Activated CD4-positive, alpha-beta T cell treated with anti-CD3 and anti-CD28 coated beads, Interleukin-2, amount 50 U/mL, for 48 hours (primary cell): ENCODE measurements at regions not wholly inside any gene's neighbourhood (a gene's known extent, or its start where the extent isn't known, plus 50 kb on each side); places are given as distances from the start of the nearest gene placed in this dataset.

ENCODE experiments used
- DNase-seq, 2 experiments: peaks; one replicate each; pipeline ENCODE4 v3.0.0-alpha.2; 2020

DNA sequence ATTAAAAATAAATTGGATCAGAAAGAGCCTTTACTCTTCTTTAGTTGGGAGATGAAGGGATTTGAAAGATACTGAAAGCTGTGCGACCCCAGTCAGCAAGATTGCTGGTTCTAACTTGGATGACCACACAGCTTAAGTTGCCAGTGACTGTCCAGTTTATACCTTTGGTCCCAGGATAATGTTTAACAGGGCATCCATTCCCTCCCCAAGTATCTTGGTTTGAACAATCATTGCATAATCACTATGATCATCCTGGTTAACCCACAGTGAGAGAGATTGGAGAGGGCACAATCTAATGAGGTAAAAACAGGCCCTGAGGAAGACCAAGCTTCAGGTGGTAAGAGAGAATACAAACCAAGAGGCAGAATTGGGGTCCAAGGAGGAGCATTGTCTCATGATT, 798.3 kb downstream of the MAFB start:
- no peak for DNase-seq

DNA sequence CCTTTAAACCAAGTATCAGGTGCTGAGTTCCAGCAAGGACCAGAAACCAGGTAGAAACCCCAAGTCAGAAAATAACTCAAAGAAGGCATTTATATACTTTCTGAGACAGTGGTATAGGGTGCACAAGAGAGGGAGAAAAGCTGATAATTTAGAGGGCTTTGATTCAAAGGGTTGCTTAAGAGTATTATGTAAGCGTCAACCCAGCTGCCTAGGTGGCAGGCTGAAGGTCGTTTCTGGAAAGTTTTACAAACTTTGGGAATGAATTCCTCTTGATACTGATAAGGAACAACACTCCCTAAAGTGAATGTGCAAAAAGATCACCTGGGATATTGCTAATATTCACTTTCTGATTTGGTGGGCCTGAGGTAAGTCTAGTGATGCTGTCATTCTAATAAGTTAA, 800.7 kb downstream of the MAFB start:
- no peak for DNase-seq

DNA sequence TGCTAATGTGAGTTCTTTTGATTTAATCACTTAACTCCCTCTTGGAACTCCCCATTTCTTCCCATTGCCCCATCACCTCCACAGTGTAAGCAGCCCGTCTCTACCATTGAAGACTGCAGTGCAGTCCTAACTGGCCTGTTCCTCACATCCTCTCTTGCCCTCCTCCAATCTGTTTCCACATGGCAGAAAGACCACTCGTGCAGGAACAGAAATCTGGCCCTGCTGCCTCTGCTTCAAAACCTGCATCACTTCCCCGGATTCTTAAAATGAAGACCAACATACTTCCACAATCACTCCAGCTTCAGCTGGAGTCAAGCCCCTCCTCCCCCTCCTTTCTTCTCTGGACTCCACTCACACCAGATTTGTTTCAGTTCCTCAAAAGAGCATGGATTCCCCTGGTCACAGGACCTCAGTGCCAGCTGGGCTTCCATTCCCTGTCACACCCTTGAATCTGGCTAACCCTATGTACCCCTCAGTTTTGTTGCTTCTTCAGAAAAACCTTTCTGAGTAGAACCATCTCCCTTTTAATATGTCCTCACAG, 802.3 kb downstream of the MAFB start:
- no peak for DNase-seq

DNA sequence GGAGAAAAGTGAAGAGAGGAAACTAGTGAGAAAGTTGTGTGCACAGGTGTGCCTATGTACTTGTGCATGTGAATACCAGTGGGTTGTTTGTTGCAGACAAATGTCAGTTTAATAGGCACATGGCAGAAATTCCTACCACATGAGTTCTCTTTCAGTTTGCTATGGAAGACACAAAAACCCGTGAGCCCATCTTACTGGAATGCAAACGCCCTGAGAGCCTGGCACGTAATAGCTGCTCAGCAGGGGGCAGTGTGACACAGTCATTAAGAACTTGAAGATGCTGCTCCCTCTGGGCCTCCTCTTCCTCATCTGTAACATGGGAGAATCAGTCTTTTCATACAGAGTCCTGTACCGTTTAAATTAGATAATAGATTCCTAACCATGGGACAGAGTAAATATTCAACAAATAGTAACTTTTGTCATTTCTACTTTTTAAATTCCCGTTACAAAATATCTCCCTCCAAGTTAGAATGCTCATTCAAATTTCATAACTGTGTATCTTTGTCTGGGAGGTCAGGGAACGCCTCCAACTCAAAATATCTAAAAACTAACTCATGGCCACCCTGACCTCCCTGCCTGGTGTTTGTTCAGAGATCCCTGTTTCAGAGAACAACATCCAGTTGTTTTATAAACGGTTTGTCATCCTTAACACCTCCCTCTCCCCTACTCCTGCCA, 802.9 kb downstream of the MAFB start:
- peak; percentile 12 to 15 for DNase-seq

DNA sequence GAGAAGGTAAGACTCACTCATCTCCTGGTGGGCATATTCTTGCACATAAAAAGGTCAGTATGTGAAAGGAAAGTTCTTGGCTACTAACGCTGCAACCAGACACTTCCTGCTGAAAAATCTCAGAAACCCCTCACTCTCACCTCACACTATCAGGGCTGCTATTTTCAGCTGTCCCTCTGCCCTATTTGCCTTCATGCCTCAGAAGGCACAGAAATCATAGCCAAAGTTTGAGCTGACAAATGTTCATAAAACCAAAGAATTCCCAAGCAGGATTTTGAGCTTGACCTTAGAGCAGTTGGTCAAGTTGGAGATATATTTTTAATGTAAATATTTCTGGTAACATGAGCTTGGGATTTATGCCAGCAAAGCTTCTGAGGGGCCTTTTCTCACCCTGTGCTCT, 806.2 kb downstream of the MAFB start:
- DNase-seq = no peak

DNA sequence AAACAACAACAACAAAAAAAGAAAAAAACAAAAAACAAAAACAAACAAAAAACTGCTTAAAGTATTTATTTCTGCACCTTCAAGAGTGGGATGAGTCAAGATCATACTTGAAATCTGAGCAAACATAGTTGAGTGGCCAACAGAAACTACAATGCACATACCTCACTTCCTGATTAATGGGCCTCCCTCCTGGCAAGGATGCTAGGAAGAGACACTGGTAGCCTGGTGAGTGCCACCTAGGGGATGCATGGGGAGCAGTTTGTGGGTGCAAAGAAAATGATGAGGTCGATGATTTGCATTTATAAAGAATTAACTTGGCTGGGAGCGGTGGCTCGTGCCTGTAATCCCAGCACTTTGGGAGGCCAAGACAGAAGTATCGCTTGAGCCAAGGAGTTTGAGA, 808.1 kb downstream of the MAFB start:
- DNase-seq = no peak

DNA sequence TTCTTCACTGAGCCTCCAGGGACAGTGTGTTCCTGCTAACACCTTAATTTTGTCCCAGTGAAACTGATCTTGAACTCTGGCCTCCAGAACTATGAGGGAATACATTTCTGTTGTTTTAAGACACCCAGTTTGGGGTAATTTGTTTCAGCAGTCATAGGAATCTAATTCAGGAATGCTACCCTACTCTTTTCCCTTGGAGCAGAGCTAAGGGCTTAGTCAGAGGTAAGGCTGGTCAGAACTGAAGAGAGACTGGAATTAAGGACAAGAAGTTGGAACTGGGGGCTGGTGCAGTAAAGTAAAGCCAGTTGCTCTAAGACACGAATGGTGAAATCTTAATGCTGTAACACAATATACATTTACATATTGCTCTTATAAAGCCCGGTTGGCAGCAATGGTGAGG, 809.7 kb downstream of the MAFB start:
- no peak for DNase-seq

DNA sequence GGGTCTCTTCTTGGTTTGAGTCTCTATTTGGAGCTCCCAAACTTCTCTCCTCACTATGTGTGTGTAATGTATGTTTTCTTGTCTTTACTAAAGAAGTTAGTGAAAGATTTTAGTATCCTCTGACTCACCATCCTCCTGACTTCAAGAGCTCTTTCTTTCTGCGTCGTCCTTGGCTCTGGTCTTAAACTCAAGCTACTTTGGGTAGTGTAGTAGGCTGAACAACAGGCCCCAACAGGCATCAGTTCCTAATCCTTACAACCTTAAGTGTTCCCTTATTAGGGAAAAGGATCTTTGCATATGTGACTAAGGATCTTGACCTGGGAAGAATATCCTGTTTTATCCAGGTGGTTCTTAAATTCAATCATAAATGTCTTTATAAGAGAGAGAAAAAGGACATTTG, 810.2 kb downstream of the MAFB start:
- DNase-seq = no peak

DNA sequence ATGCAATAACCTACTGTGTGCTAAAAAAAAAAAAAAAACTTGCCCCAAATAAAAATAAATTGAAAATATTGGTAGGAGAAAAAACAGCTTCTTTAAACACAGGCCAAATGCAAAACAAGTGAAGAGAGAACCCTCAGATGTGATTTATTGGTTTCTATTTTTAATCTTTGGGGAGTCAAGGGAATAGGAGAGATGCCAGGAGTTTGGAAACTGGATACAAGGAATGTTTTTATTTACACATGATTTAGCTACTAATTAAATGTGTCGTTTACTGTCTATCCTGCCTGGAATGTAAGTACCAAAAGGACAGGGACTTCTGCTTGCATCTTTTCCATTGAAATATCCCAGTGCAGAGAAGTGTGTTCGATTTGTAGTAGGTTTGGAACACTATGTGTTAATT, 810.7 kb downstream of the MAFB start:
- no peak for DNase-seq

DNA sequence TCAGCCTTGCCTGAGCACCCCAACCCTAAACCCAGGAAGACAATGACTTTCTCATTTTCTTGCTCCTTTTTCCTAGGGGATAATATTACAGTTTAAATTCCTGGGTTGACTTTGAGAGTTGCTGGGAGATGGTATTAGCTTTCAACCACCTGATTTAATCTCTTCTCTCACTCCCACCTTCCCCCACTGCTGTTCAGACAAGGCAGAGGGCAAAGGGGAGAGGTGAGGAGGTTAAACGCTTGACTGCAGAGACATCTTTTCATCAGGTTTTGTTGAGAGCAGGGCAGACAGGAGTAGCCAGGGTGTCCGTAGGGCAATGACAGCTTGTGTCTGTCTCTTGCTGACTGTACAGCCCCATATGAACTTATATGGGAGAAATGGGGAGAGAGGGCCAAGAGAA, 811.2 kb downstream of the MAFB start:
- DNase-seq = no peak

DNA sequence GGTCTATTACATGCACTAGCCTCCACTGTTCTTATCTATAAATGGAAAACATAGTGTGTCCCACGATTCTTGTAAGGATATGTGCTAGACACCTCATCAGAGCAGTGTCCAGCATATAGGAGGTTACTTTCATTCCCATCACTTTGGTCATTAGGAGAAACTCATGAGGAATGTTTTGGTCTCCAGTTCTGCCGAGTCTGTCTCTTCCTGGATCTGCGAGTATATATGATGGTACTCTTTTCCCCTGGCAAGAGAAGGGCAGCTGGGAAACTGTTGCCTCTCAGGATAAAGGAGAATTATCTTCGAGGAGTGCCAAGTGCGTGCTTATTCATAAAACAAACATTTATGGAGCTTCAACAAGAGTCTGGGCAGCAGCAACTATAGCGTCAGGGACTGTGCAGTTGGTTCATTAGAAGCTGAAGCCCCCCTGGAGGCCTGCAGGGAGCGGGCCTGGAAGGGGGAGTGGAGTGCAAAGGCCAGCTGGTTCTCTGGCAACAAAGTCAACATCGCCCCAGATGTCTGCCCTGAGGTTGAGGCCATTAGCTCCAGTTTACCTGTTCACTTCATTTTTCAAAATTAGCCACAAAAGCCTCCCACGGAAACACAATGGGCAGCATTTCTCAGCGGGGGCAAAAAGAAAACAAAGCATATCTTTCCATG, 811.9 kb downstream of the MAFB start:
- no peak for DNase-seq

DNA sequence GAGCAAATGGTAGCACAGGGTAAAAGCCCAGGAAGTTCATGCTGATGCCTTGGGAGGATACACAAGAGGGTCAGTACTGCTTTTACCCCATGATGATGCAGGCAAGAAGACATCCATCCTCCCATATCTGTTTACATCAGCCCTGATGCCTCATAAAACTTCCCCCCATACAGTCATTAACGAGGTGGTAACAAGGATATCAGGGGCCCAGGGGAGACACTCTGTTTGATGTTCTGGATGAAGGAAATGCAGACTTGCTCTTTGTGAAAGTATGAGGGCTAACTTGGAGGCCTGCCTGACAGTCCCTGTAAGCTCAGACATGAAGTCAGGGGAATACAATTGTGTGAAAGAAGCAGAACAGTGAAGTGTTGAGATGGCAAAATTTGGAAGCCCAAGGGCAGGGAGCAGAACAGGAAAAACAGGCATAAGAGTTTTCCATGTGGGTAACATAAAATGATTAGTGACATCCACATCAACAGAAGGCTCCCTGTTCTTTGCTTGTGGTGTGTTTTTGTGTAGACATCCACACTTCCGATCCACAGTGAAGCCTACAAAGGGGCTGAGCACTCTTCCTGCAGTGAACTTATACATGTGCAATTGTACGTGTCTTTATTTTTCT, 813.4 kb downstream of the MAFB start:
- DNase-seq = no peak

DNA sequence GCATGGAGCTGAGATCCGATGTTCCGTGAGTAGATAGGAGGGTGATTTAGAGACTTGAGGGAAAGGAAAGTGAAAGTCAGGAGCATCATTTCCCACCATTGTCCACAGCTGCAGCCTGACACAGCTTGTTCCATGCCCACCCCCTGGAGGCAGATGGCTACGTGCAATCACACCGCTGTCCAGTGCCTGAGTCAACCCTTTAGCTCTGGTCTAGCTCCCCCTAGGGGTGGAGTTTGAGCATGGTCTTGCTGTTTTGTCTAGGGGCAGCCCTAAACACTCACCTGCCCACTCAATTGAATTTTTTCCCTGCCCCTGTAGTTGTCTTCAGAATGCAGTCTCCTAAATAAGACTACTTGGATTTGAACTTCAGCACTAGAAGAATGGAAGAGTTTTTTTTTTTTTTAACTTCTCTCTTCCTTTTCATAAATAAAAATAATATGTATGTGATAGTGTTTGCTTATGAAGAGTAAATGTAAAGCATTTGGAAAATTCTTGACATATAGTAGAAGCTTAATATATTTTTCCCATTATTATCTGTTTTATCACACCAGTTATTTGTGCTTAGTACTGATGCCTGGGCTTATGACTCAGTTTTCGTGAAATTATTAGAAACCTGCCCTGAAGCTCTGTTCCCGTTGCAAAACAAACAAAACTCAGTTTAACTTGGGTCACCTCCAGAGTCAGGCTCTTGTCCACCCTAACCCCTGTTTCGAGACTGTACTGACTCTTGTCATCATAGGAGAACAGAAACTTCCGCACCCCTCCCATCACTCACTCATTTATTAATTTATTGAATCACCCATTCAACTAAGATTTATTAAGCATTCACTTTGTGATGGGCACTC, 814.8 kb downstream of the MAFB start:
- DNase-seq = peak; percentile 23 to 36

DNA sequence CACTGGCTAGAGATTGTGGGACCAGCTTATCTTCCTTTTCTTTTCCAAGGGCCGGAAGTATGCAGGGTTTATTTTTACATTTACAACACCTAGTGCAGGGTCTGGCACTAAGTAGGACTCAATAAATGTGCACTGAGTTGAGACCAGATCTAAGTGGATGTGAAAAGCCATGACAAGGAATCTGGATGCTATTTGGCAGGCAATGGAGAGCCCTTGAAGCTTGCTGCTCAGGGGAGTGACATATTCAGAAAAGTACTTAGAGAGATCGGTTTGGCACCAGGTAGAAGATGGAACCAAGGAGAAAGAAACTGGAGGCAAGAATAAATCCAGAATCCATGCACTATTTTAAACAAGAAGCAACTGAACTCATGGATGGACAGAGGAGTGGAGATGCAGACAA, 815.8 kb downstream of the MAFB start:
- DNase-seq = no peak

DNA sequence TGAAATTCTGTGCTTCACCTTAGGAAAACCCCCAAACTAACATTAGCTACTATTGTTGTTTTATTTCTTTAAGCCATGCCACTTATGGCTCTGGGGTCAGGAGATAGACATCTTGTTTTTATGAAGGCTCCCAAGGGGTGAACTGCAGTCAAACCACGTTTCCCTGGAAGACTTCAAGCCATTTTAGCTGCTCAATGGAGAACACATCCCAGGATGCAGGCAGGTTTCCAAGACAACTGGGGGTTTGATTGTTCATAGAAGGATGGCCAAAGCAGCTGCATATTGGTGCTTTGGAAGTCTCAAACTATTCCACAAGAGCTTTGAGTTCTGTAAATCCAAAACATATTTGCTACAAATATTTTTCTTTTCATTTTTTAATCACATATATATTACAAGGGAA, 818.0 kb downstream of the MAFB start:
- DNase-seq = no peak

DNA sequence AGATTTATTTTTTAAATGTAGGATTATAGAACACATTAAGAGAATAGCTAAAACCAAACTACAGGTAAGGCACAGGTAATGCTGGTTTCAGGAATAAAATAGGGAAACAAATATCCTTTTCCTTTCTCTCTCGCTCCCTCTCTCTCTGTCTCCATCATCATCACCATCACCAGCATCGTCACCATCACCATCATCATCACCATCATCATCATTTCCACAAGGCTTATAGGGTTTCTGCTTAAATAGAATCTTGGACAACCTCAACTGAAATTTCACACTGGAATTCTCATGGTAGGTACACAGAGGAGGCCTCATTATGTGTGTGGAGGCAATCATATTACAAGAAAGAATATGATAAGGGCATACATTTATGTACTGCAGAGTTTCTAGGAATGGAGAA, 823.6 kb downstream of the MAFB start:
- no peak for DNase-seq

DNA sequence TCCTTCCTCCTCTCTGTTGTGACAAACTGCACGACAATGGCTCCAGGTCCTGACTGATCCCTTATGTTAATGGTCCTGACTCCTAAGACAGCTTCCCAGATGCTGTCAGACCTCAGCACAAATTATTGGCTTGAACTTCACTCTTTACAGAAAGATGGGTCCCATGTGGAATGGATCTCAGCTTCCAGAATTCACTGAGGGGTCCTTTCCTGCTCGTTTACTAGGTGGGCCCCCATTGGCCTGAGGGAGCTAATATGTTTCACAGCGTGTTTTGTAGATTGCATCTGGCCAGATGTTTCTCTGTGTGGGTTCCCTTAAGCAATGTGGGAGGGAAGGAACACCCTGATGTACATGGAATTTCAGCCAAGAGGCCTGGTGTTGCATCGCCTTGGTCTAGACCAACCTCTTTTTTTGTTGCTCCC, 826.6 kb downstream of the MAFB start:
- no peak for DNase-seq

DNA sequence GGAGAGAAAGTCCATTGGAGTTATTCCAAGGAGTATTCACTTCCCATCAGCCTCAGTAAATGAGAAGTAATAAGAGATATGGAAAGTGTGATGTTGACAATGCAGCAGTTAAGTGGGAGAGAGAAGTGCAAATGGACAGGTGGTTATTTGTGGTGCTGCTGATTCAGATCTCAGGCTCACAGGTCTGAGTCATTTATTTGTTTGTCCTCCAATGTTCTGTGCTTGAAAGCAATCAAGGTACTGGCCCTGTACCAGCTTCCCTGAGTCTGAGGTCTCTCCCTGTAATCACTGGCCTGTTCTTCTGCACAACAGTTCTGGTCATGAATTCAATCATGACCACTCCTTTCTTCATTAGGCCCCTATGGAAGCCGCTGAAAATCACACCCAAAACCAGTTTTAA, 827.7 kb downstream of the MAFB start:
- DNase-seq = no peak

DNA sequence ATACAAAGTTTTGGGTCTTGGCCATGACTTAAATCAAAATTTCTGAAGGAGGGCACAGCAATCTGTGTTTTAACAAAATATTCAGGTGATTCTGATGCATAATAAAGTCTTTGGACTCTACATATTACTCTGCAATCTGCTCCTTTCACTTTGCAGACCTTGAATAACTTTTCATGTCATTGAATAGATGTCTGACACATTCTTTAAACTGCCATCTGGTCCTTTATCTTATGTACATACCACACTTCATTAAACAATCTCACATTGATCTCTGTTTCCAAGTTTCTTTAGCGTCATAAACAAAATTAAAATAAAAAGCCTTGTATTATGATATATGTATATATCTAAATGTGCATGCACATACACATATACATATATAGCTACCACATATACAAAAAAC, 831.2 kb downstream of the MAFB start:
- no peak for DNase-seq

DNA sequence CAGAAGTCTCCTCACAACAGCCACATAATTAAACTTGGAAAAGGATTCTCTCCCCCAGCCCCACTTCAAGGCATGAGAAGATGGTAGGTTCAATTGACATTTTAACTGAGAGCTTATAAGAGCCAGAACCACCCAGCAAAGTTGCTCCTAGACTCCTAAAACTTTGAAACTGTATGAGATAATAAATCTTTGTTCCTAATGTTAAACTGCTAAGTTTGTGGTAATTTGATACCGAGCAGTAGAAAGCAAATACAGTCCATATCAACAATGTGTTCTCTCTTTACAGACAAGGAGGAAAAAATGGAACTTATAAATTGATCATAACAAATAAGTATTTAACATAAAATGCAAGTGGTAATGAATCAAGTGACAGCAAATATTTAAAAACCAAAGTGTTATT, 831.8 kb downstream of the MAFB start:
- no peak for DNase-seq

DNA sequence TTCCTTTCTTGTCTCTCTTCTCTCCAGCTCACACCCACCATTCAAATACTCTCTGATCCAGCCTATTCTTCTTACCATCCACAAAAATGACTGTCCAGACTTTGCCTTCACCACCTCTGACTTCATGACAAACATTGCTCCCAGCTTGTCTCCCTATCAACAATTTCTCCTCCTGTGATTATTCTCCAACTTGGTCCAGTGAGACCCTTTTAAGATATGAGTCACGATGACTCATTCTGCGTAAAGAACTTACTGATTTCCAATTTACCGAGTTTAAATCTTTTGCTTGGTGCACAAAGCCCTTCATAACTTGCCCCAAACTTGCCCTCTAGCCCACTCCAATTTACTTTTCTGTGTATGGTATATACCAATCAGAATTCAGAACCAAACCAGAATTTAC, 833.2 kb downstream of the MAFB start:
- DNase-seq = no peak

DNA sequence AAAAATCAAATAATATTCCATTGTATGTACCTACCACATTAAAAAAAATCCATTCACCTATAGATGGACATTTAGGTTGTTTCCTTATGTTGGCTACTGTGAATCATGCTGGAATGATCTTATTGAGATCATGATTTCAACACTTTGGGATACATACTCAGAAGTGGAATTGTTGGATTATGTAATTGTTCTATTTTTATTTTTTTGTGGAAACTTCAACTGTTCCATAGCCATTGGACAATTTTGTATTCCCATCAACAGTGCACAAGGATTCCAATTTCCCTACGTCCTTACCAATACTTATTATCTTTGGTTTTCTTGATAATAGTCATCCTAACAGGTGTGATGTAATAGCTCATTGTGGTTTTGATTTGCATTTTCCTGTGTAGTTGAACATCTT, 834.0 kb downstream of the MAFB start:
- DNase-seq = no peak

DNA sequence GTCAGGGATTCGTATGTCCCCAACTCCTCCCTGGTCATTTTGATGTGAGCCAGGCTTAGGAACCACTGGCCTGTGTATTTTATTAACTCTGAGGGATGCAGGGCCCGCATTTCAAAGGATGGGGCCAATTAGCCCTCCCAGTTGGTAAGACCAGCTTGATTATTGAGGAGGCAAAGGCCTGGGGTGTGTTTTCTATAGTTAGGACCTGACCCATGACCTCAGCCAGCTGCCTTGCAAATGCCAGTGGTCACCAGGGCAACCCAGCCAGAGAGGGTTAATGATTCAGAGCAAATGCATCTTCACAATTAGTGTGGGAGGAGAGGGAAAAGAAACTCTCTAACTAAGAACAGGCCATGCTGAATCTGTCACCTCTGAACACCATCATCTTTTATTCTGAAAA, 835.4 kb downstream of the MAFB start:
- DNase-seq = no peak
